ENCODE measurements at regions not wholly inside any gene's neighbourhood (a gene's known extent, or its start where the extent isn't known, plus 50 kb on each side); places are given as distances from the start of the nearest gene placed in this dataset.

DNA sequence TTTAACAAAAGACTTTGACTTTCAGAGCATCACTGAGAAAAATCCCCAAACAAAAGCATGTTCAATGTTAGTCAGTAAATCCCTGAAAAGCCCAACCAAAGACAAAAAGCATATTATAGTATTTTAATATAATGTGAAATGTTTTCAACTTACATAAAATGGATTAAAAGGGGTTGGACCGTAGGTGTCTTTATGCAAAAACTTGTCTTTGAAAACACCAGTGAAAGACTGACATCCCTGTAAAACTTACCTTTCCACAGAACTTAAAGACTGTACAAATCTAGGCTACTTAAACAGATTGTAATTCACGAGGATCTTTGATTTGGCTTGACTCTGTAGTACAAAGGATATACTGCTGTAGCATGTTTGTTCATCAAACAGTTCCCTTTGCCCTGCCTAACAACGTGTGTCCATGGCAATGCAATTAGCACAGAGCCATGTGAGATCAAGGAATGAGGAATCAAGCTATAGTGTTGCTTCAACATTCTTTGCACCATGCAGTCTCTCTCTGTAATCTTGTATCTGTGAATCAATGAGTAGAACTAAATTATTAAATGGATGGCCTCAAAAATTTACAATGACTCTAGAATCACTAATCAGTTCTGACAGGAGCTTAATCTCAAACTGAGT lies 138.5 kb upstream of the SYT1 start:
- Histone ChIP-seq H3K79me2 (no peaks in the 10 kb centered on the region), H3K4me1 (ENCODE audit: insufficient read depth) (no peaks in the 10 kb centered on the region), H3K27me3 (no peaks in the 10 kb centered on the region), H3K27ac (peak overlapping the region; percentile 73), H4K20me1 (ENCODE audit: insufficient read depth, poor library complexity, severe bottlenecking) (no peaks in the 10 kb centered on the region), H3K4me2 (peak overlapping the region; percentile 16), H3K36me3 (replicated peaks; ENCODE audit: insufficient read depth, low read depth) (no peaks in the 10 kb centered on the region), H3K9me2 (replicated peaks; ENCODE audit: insufficient read depth) (no peaks in the 10 kb centered on the region), H3K9me3 (ENCODE audit: low read depth) (no peaks in the 10 kb centered on the region), H3K4me3 (no peak overlapping the region), H2AFZ (no peak overlapping the region)
- TF ChIP-seq EZH2 (IDR thresholded peaks at IDR 0.05; ENCODE audit: borderline replicate concordance) (no peak), CTCF (IDR thresholded peaks at IDR 0.05; ENCODE audit: poor library complexity) (no peak), EZH2phosphoT487 (IDR thresholded peaks at IDR 0.05; ENCODE audit: low read depth, severe bottlenecking, unreplicated experiment) (no peak)
- peak; percentile 28 for DNase-seq (ENCODE audit: low spot score)
- 47% methylated on average over 3 of the region's 3 CpGs for WGBS (ENCODE audit: low lambda C conversion rate, missing lambda C conversion rate)

DNA sequence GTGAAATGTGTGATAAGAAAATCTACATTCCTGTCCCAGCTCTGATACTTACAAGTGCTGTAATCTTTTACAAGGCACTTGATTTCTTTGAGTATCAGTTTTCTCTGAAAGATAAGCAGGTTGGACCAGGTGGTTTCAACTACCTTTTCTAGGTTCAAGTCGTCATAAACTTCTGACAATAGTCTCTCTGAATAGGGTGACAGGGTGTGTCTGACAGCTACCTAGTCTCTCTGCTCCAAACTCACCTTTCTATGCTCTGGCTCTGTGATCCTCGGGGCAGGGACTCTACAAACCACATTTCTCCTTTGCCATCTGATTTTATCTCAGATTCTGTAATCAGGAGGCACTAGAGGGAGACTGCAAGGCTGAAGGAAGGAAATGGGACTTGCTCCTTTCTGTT lies 137.7 kb upstream of the SYT1 start:
- no peaks in the 10 kb centered on the region for H3K27me3 ChIP-seq
- no peaks in the 10 kb centered on the region for H3K4me1 ChIP-seq (ENCODE audit: insufficient read depth)
- H4K20me1 ChIP-seq (ENCODE audit: insufficient read depth, poor library complexity, severe bottlenecking): no peaks in the 10 kb centered on the region
- DNase-seq (ENCODE audit: low spot score): peak; percentile 20
- H3K9me3 ChIP-seq (ENCODE audit: low read depth): no peaks in the 10 kb centered on the region
- H2AFZ ChIP-seq: no peak overlapping the region
- no peaks in the 10 kb centered on the region for H3K9me2 ChIP-seq (replicated peaks; ENCODE audit: insufficient read depth)
- WGBS (ENCODE audit: low lambda C conversion rate, missing lambda C conversion rate): 29% methylated on average over 2 of the region's 2 CpGs
- H3K36me3 ChIP-seq (replicated peaks; ENCODE audit: insufficient read depth, low read depth): no peaks in the 10 kb centered on the region
- TF ChIP-seq CTCF (IDR thresholded peaks at IDR 0.05; ENCODE audit: poor library complexity) (no peak), EZH2phosphoT487 (IDR thresholded peaks at IDR 0.05; ENCODE audit: low read depth, severe bottlenecking, unreplicated experiment) (no peak), EZH2 (IDR thresholded peaks at IDR 0.05; ENCODE audit: borderline replicate concordance) (no peak)
- H3K4me3 ChIP-seq: no peak overlapping the region
- H3K79me2 ChIP-seq: no peaks in the 10 kb centered on the region
- peak overlapping the region; percentile 45 for H3K4me2 ChIP-seq
- H3K27ac ChIP-seq: peak overlapping the region; percentile 73

DNA sequence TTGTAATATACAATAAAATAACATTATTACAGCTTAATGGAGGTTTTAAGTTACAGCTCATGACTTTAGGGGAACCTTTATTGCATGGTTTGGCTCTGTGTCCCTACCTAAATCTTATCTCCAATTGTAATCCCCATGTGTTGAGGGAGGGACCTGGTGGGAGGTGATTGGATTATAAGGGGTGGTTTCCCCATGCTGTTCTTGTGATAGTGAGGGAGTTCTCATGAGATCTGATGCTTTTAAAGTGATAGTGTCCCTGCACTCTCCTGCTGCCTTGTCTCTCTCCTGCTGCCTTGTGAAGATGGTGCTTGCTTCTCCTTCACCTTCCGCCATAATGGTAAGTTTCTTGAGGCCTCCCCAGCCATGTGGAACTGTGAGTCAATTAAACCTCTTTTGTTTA lies 132.1 kb upstream of the SYT1 start:
- Histone ChIP-seq H3K9me3 (ENCODE audit: low read depth) (no peaks in the 10 kb centered on the region), H2AFZ (no peak overlapping the region), H3K79me2 (no peaks in the 10 kb centered on the region), H3K9me2 (replicated peaks; ENCODE audit: insufficient read depth) (no peaks in the 10 kb centered on the region), H3K4me3 (no peak overlapping the region), H4K20me1 (ENCODE audit: insufficient read depth, poor library complexity, severe bottlenecking) (no peaks in the 10 kb centered on the region), H3K4me1 (ENCODE audit: insufficient read depth) (no peaks in the 10 kb centered on the region), H3K36me3 (replicated peaks; ENCODE audit: insufficient read depth, low read depth) (no peaks in the 10 kb centered on the region), H3K27me3 (no peaks in the 10 kb centered on the region), H3K27ac (no peak overlapping the region), H3K4me2 (no peak overlapping the region)
- WGBS (ENCODE audit: low lambda C conversion rate, missing lambda C conversion rate): 100% methylated on average over 1 of the region's 1 CpG
- TF ChIP-seq EZH2 (IDR thresholded peaks at IDR 0.05; ENCODE audit: borderline replicate concordance) (no peak), CTCF (IDR thresholded peaks at IDR 0.05; ENCODE audit: poor library complexity) (no peak), EZH2phosphoT487 (IDR thresholded peaks at IDR 0.05; ENCODE audit: low read depth, severe bottlenecking, unreplicated experiment) (no peak)
- DNase-seq (ENCODE audit: low spot score): no peak

Measured in hepatocyte (in vitro differentiated cells).